HG03460 (cell line): ENCODE measurements at regions not wholly inside any gene's neighbourhood (a gene's known extent, or its start where the extent isn't known, plus 50 kb on each side); places are given as distances from the start of the nearest gene placed in this dataset.
"Not testable (repeated sequence)": the region's sequence is repeated elsewhere in the genome, so short reads cannot be mapped to it uniquely, and the experiment has no call there.

Experiments
- ATAC-seq: cut with Tn5 transposase; IDR thresholded peaks from one replicate; pipeline ENCODE4 v1.9.1; 2021; ENCODE audit not compliant: unreplicated experiment

GRCh38 chr4:85153221-85153620 is 186.7 kb upstream of the WDFY3 start:
- no peak for ATAC-seq

DNA sequence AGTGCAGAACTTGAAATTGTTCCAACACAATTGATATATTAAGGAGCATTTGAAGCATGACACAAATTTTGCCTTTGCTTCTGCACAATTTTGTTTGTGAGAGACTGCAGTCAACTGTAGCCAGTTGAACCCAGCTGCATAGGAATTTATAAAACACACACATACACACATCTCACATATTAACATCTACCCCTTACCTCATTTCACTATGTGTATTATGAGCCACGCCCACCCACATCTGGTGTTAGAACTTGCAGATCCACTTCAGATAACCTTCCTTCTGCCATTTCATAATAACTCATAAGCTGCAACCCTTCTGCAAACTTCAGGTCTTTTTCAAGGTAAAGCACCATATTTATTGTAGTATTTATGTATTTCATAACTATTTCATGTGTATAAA is 188.1 kb upstream of the WDFY3 start:
- no peak for ATAC-seq

DNA sequence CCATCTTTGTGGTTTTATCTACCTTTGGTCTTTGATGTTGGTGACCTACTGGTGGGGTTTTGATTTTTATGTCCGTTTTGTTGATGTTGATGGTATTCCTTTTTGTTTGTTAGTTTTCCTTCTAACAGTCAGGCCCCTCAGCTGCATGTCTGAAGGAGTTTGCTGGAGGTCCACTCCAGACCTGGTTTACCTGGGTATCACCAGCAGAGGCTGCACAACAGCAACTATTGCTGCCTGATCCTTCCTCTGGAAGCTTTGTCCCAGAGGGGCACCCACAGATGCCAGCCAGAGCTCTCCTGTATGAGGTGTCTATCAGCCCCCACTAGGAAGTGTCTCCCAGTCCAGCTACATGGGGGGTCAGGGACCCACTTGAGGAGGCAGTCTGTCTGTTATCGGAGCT is 199.3 kb upstream of the WDFY3 start:
- no peak for ATAC-seq

DNA sequence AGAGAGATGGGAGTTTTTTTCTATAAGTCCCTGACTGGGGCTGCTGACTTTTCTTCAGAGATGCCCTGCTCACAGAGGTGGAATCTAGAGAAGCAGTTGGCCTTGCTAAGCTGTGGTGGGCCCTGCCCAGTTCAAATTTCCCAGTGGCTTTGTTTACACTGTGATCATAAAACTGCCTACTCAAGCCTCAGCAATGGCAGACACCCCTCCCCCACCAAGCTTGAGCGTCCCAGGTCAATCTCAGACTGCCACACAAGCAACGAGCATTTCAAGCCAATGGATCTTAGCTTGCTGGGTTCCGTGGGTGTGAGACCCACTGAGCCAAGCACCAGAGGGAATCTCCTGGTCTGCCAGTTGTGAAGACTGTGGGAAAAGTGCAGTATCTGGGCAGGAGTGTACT is 199.8 kb upstream of the WDFY3 start:
- no peak for ATAC-seq

- ATAC-seq: no peak
Observed at GRCh38 chr4:85168234-85168834, 201.8 kb upstream of the WDFY3 start.

GRCh38 chr4:85170241-85170640 is 203.8 kb upstream of the WDFY3 start:
- no peak for ATAC-seq

DNA sequence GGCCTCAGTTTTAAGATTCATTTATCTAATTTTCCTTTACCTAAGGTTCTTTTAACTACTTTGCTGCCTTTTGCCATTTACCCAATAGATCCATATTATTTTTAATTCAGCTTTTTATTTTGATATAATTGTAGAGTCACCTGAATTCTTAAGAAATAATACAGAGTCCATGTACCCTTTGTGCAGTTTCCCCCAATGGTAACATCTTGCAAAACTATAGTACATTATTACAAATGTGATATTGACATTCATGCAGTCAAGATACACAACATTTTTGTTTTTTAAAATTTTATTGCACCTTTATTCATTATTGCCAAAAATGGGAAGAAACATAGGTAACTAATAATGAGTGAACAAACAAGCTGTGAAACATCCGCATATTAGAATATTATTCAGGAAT is 208.7 kb upstream of the WDFY3 start:
- no peak for ATAC-seq

DNA sequence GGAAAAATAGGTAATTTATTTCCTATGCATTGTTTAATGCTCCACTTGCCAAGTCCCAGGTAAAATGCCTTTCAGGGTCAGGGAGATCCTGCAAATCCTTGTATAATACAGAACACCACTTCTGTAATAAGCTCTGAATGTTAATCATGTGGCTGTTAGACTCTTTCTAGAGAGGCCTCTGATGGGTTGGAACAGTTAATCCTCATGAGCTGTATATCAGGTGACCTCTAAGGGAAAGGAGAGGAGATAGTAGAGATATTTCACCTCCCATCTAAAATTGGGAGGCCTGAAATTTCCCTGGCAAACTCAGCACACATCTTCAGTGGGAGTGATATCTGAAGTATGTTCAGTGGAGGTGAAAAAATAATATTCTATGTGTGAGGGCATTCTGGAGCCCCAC is 210.6 kb upstream of the WDFY3 start:
- no peak for ATAC-seq

- ATAC-seq: no peak
Observed at GRCh38 chr4:85177679-85178078, 211.2 kb upstream of the WDFY3 start.

- ATAC-seq: no peak
Observed at GRCh38 chr4:85180533-85180932, 214.0 kb upstream of the WDFY3 start.

GRCh38 chr4:85187106-85187505 is 220.6 kb upstream of the WDFY3 start:
- no peak for ATAC-seq

DNA sequence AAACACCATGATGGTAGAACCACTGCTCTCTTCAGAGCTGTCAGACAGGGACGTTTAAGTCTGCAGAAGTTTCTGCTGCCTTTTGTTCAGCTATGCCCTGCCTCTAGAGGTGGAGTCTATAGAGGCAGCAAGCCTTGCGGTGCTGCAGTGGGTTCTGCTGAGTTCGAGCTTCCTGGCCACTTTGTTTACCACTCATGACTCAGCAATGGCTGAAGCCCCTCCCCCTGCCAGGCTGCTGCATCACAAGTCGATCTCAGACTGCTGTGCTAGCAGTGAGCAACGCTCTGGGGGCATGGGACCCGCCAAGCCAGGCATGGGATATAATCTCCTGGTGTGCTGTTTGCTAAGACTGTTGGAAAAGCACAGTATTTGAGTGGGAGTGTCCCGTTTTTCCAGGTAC is 229.5 kb upstream of the WDFY3 start:
- ATAC-seq: not testable (repeated sequence)

DNA sequence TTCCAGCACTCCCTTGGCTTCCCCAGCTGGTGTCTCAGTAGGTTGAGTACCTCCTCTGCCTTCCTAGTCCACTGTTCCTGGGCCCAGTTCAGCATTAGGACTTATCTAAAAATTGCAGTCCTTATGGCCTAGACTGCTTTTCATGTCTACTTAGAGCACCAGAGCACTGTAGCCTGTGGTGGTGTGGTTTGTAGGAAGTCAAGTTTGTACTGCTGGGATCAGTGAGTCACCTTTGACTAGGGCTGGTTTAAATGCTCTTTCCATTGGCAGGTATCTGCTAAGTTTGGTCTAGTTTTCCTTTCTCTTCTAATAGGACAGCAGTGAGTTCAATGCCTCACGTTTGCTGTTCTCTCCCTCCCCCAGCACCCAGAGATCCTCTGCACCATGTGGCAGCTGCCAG is 233.6 kb upstream of the WDFY3 start:
- ATAC-seq: no peak

- ATAC-seq: no peak
Observed at GRCh38 chr4:85209161-85209560, 242.7 kb upstream of the WDFY3 start.

DNA sequence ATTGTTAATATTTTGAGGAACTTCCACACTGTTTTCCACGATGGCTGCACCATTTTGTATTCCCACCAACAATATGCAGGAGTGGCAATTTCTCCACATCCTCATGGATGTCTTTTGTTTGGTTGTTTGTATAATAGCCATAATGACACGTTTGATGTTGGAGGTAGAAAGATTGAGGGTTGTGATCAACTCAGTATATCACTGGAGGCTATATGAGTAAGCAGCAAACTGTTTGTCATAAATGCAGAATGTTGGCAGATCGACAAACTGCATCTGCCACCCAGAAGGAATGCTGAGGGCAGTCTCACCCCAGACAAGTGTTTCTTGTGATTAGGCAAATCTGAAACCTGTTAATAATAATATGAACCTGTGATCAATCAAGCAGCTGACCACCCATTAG is 243.9 kb upstream of the WDFY3 start:
- no peak for ATAC-seq

GRCh38 chr4:85216571-85216970 is 250.1 kb upstream of the WDFY3 start:
- ATAC-seq: not testable (repeated sequence)

DNA sequence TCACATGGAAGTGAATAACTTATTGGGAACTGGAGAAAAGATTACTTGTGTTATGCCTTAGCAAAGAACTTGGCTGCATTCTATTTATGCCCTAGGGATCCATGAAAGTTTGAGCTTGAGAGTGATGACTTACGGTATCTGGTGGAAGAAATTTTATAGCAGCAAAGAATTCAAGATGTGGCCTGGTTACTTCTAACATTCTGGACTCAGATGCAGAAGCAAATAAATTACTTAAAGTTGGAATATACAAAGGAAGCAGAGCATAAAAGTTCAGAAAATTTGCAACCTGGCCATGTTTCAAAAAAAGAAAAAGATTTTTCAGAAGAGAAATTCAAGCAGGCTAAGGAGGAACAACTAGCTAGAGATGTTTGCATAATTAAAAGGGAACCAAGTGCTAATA is 252.3 kb upstream of the WDFY3 start:
- no peak for ATAC-seq

- ATAC-seq: no peak
Observed at GRCh38 chr4:85221606-85222005, 253.3 kb upstream of the ARHGAP24 start.

DNA sequence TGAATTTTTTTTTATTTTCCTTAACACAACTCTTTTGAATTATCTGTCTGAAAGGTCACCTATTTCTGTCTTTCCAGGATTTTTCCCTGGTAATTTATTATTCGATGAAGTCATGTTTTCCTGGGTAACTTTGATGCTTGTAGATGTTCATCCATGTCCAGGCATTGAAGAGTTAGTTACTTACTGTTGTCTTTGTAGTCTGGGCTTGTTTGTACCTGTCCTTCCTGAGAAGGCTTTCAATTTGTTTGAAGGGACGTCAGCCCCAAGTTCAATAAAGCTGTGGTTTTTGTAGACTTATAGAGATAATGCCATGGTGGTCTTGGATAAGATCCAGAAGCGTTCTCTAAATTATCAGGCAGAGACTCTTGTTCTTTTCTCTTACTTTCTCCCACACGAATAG is 252.4 kb upstream of the ARHGAP24 start:
- ATAC-seq: no peak

- no peak for ATAC-seq
Observed at GRCh38 chr4:85228264-85228663, 246.7 kb upstream of the ARHGAP24 start.

DNA sequence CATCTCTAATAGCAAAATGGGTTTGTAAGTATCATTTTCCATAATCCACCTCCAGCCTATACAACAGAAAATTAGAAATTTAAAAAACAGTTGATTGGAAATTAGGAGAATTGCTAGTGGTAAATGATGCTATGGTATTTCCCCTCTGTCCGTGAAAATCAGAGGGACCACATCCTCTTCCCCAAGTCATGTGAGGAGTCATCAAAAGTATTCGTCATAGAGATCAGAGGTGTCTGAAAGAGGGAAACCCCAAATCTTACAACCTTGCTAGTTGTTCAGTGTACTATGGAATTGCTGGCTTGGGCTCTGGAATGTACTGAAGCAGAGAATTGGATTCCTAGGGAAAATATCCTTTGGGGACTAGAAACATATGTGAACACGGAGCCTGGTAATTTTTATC is 241.4 kb upstream of the ARHGAP24 start:
- ATAC-seq: no peak

GRCh38 chr4:85243857-85244256 is 231.1 kb upstream of the ARHGAP24 start:
- no peak for ATAC-seq

DNA sequence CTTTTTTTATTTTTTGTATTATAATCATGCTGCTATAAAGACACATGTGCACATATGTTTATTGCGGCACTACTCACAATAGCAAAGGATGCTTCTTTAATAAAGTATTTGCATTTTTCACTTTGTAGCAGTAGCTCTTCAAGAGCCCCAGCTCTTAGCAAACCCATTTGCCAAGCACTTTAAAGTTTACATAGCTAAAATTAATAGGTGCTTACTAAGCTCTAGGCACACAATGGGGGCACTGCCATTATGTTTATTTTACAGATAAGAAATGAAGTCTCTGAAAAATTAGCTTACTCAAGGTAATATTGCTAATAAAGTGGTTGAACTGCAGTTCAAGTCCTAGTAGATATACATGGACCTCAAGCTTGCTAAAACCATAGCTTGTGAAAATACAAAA is 230.3 kb upstream of the ARHGAP24 start:
- no peak for ATAC-seq

DNA sequence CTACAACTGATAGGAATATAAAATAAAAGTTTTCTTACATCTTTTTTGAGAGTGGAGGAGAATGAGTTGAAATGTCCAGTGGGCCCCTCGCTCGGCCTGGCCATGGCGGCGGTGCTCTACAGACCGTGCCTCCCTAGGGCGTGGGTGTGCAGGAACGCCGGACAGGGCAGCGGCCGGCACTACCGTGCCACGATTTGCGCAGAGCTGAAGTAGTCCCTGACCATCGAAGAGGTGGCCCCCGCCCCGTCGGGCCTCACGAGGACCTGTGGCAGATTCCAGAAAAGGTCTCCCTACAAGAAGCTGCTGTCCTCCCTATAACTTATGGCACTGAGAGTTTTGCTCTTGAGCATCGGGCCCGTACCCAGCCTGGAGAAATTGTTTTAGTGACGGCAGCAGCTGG is 228.9 kb upstream of the ARHGAP24 start:
- no peak for ATAC-seq
